HG02571 (cell line): ENCODE measurements at regions not wholly inside any gene's neighbourhood (a gene's known extent, or its start where the extent isn't known, plus 50 kb on each side); places are given as distances from the start of the nearest gene placed in this dataset.
A peak's percentile ranks its signal among the peaks of the same experiment; 100 is the strongest.

Experiments used
- ATAC-seq: cut with Tn5 transposase; IDR thresholded peaks from one replicate; pipeline ENCODE4 v1.9.1; 2021; ENCODE audit warnings: mild to moderate bottlenecking, moderate library complexity; ENCODE audit not compliant: unreplicated experiment

- ATAC-seq: no peak
These were observed 75.0 kb downstream of the PTPDC1 start for GRCh38 chr9:94159069-94159939.

- ATAC-seq: no peak
These were observed 76.6 kb downstream of the PTPDC1 start for GRCh38 chr9:94160594-94161501.

GRCh38 chr9:94161673-94162072 is 77.4 kb downstream of the PTPDC1 start:
- no peak for ATAC-seq

GRCh38 chr9:94164806-94165549 is 80.7 kb downstream of the PTPDC1 start:
- ATAC-seq: no peak

GRCh38 chr9:94165592-94166235 is 81.5 kb downstream of the PTPDC1 start:
- ATAC-seq: peak; percentile 89

GRCh38 chr9:94166236-94166975 is 82.1 kb downstream of the PTPDC1 start:
- peak; percentile 55 for ATAC-seq

- no peak for ATAC-seq
These were observed 82.7 kb downstream of the PTPDC1 start for GRCh38 chr9:94166976-94167346.

- no peak for ATAC-seq
These were observed 83.2 kb downstream of the PTPDC1 start for GRCh38 chr9:94167376-94167890.

- ATAC-seq: no peak
These were observed 84.1 kb downstream of the PTPDC1 start for GRCh38 chr9:94168203-94169000.

GRCh38 chr9:94169968-94170367 is 85.7 kb downstream of the PTPDC1 start:
- no peak for ATAC-seq

GRCh38 chr9:94173632-94174031 is 85.5 kb upstream of the ZNF169 start:
- ATAC-seq: no peak

- ATAC-seq: no peak
These were observed 84.9 kb upstream of the ZNF169 start for GRCh38 chr9:94174164-94174563.

- no peak for ATAC-seq
These were observed 83.4 kb upstream of the ZNF169 start for GRCh38 chr9:94175669-94176068.

GRCh38 chr9:94176608-94177007 is 82.5 kb upstream of the ZNF169 start:
- ATAC-seq: no peak

GRCh38 chr9:94178927-94179326 is 80.2 kb upstream of the ZNF169 start:
- peak; percentile 78 for ATAC-seq

- no peak for ATAC-seq
These were observed 77.5 kb upstream of the ZNF169 start for GRCh38 chr9:94181408-94182181.

- no peak for ATAC-seq
These were observed 76.6 kb upstream of the ZNF169 start for GRCh38 chr9:94182532-94182931.
